Osteocyte (in vitro differentiated cells): ENCODE measurements at regions not wholly inside any gene's neighbourhood (a gene's known extent, or its start where the extent isn't known, plus 50 kb on each side); places are given as distances from the start of the nearest gene placed in this dataset.
"Not testable (repeated sequence)": the region's sequence is repeated elsewhere in the genome, so short reads cannot be mapped to it uniquely, and the experiment has no call there.

ENCODE experiments used
- DNase-seq: peaks from one replicate; pipeline ENCODE4 v3.0.0; 2021; ENCODE audit warnings: mixed read lengths; ENCODE audit not compliant: unreplicated experiment; ENCODE audit errors: extremely low spot score
- H3K27ac Mint-ChIP-seq: one replicate; pipeline ENCODE4 v1.8.0; 2021; ENCODE audit warnings: mild to moderate bottlenecking, mixed read lengths; ENCODE audit not compliant: unreplicated experiment
- H3K27me3 Mint-ChIP-seq: one replicate; pipeline ENCODE4 v1.8.0; 2021; ENCODE audit warnings: mixed read lengths; ENCODE audit not compliant: unreplicated experiment
- H3K36me3 Mint-ChIP-seq: one replicate; pipeline ENCODE4 v1.8.0; 2021; ENCODE audit warnings: mixed read lengths; ENCODE audit not compliant: unreplicated experiment
- H3K4me1 Mint-ChIP-seq: one replicate; pipeline ENCODE4 v1.8.0; 2021; ENCODE audit warnings: mixed read lengths; ENCODE audit not compliant: unreplicated experiment
- H3K4me3 Mint-ChIP-seq: one replicate; pipeline ENCODE4 v1.8.0; 2021; ENCODE audit warnings: mild to moderate bottlenecking, moderate library complexity, mixed read lengths; ENCODE audit not compliant: unreplicated experiment
- H3K9me3 Mint-ChIP-seq: one replicate; pipeline ENCODE4 v1.8.0; 2021; ENCODE audit warnings: mixed read lengths; ENCODE audit not compliant: unreplicated experiment
- TF ChIP-seq, protein P1 (sequence below): fragments of 200-600 bp; sonication (generic); IDR thresholded peaks from 2 replicates; pipeline ENCODE4 v1.5.0; 2021; ENCODE audit warnings: antibody characterized with exemption, mild to moderate bottlenecking, moderate library complexity

DNA sequence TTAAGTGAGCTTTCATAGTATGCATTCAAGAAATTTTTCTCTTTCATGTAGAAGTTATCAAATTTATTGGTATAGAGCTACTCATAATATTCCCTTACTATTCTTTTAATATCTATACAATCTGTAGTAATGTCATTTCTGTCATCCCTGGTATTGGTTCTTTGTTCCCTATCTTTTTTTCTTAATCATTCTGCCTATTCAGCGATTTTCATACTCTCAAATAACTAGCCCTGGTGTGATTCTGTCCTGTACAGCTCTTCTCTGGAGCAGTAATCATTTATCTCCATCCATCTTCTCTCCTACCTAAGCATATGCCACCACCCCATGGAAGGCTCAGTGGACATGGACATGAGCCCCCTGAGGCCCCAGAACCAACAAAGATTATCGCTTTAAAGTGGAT, 213.2 kb upstream of the NEBL start:
- Mint-ChIP-seq H3K36me3 (no peaks in the 10 kb centered on the region), H3K4me1 (no peaks in the 10 kb centered on the region), H3K9me3 (peaks cover 8% of the 10 kb centered on the region), H3K4me3 (no peak overlapping the region), H3K27me3 (peaks cover 20% of the 10 kb centered on the region), H3K27ac (no peak overlapping the region)
- TF ChIP-seq, protein P1, sequence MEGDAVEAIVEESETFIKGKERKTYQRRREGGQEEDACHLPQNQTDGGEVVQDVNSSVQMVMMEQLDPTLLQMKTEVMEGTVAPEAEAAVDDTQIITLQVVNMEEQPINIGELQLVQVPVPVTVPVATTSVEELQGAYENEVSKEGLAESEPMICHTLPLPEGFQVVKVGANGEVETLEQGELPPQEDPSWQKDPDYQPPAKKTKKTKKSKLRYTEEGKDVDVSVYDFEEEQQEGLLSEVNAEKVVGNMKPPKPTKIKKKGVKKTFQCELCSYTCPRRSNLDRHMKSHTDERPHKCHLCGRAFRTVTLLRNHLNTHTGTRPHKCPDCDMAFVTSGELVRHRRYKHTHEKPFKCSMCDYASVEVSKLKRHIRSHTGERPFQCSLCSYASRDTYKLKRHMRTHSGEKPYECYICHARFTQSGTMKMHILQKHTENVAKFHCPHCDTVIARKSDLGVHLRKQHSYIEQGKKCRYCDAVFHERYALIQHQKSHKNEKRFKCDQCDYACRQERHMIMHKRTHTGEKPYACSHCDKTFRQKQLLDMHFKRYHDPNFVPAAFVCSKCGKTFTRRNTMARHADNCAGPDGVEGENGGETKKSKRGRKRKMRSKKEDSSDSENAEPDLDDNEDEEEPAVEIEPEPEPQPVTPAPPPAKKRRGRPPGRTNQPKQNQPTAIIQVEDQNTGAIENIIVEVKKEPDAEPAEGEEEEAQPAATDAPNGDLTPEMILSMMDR, result no peak
- no peak for DNase-seq

DNA sequence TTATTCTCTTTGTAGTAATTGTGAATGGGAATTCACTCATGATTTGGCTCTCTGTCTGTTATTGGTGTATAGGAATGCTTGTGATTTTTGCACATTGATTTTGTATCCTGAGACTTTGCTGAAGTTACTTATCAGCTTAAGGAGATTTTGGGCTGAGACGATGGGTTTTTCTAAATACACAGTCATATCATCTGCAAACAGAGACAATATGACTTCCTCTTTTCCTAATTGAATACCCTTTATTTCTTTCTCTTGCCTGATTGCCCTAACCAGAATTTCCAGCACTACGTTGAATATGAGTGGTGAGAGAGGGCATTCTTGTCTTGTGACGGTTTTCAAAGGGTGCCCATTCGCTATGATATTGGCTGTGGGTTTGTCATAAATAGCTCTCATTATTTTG, 209.8 kb upstream of the NEBL start:
- H3K36me3 Mint-ChIP-seq, H3K4me1 Mint-ChIP-seq, H3K9me3 Mint-ChIP-seq, DNase-seq, H3K4me3 Mint-ChIP-seq, H3K27ac Mint-ChIP-seq: not testable (repeated sequence)
- H3K27me3 Mint-ChIP-seq, result peaks cover 20% of the 10 kb centered on the region

DNA sequence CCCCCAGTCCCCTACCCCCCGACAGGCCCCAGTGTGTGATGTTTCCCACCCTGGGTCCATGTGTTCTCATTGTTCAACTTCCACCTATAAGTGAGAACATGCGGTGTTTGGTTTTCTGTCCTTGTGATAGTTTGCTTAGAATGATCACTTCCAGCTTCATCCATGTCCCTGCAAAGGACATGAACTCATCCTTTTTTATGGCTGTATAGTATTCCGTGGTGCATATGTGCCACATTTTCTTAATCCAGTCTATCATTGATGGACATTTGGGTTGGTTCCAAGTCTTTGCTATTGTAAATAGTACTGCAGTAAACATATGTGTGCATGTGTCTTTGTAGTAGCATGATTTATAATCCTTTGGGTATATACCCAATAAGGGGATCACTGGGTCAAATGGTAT, 208.2 kb upstream of the NEBL start:
- not testable (repeated sequence) for DNase-seq, H3K36me3 Mint-ChIP-seq, H3K27ac Mint-ChIP-seq, H3K9me3 Mint-ChIP-seq, H3K4me3 Mint-ChIP-seq
- H3K4me1 Mint-ChIP-seq, result peaks cover 14% of the 10 kb centered on the region
- peaks cover 20% of the 10 kb centered on the region for H3K27me3 Mint-ChIP-seq

DNA sequence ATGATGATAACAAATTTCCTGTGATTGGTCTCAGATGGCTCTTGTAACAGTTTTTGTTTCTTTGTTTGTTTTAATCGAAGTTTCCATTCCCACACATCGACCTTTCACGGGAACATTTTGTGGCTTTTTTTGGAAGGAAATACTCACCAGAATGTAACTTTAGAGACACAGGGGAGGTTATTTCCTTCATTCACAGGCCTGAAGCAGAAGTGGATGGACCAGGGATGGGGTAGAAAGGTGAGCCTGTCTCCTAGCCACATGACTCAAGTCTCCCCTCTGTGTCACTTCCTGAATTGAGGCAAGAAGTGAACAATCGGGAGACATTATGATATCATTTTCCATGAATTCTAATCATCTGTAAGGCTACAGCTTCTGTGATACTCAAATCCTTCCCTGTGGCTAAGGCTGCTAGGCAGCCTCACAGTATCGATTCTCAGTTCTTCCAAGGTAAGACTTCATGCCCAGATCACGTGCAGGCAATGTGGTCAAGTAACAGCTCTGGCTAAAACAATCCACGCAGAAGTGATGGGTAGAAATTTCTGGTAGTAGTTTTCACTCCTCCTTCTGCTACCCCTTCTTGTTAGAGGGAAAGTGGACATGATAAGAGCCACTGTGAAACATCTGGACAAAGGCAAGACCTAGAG, 203.9 kb upstream of the NEBL start:
- H3K4me1 Mint-ChIP-seq, result peaks cover 17% of the 10 kb centered on the region
- no peak overlapping the region for H3K4me3 Mint-ChIP-seq
- H3K27me3 Mint-ChIP-seq, result no peaks in the 10 kb centered on the region
- TF ChIP-seq, protein P1, result no peak
- DNase-seq, result no peak
- peak overlapping the region; percentile 50 for H3K27ac Mint-ChIP-seq
- no peaks in the 10 kb centered on the region for H3K9me3 Mint-ChIP-seq
- no peaks in the 10 kb centered on the region for H3K36me3 Mint-ChIP-seq

DNA sequence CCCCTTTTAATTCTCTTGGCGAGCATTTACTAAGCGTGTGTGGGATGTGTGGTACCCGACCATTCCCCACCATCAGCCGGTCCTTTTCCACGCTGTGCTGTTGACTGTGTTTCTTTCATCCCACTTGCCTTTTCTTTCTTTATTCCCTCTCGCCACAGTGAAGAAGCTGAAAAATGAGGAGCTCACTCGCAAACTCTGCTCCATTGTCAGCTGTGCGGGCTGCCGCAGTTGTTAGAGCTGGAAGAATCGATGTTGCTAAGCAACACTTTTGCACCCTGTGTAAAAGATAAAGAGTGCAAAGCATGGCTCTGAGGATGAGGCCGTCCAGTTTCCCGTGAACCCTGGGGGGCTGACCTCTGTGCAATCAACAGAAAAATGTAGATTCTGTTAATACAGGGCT, 203.1 kb upstream of the NEBL start:
- Mint-ChIP-seq H3K4me3 (no peak overlapping the region), H3K27ac (no peak overlapping the region)
- no peak for DNase-seq

DNA sequence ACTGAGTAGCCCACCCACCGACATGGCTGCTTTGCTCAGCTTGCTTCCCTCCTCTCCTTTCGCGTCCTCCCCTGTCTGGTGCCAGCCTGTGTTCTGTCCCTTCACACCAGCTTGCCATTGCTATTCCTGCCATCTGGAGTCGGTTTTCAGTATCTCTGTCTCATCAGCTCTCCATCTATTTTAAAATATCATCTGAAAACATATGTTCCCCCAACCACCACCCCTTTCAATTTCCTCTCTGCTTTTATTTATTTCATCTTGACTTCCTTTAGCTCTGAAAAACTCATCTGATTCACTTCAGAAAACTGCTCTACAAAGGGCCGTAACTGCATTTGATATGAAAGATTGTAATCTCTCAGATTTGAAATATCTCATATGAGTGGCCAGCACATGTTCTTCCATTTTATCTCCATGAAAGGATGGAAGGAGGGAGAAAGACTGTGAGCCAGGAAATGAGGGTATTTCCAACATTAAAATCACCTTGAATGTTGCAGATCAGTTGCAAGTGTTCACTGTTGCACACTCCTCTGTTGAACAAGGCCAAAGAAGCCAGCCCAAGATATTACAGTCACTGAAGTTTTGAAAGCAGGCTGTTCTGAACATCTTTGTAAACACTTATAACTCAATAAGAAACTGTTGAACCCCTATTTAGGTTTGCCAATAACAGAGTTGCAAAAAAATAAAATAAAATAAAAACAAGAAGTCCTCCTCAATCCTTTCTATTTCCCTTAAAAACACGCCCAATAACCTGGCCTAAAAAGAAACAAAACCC, 202.4 kb upstream of the NEBL start:
- H3K4me1 Mint-ChIP-seq, result peaks cover 17% of the 10 kb centered on the region
- DNase-seq, result no peak
- H3K9me3 Mint-ChIP-seq, result no peaks in the 10 kb centered on the region
- H3K36me3 Mint-ChIP-seq, result no peaks in the 10 kb centered on the region
- H3K27me3 Mint-ChIP-seq, result peaks cover 7% of the 10 kb centered on the region
- TF ChIP-seq, protein P1, result no peak
- no peak overlapping the region for H3K4me3 Mint-ChIP-seq
- H3K27ac Mint-ChIP-seq, result no peak overlapping the region

More for the DNA sequence above, 203.1 kb upstream of the NEBL start:
- H3K4me1 Mint-ChIP-seq, result peaks cover 17% of the 10 kb centered on the region
- H3K9me3 Mint-ChIP-seq, result no peaks in the 10 kb centered on the region
- H3K36me3 Mint-ChIP-seq, result no peaks in the 10 kb centered on the region
- TF ChIP-seq, protein P1, result no peak
- peaks cover 4% of the 10 kb centered on the region for H3K27me3 Mint-ChIP-seq
